ENCODE measurements at regions not wholly inside any gene's neighbourhood (a gene's known extent, or its start where the extent isn't known, plus 50 kb on each side); places are given as distances from the start of the nearest gene placed in this dataset.

DNA sequence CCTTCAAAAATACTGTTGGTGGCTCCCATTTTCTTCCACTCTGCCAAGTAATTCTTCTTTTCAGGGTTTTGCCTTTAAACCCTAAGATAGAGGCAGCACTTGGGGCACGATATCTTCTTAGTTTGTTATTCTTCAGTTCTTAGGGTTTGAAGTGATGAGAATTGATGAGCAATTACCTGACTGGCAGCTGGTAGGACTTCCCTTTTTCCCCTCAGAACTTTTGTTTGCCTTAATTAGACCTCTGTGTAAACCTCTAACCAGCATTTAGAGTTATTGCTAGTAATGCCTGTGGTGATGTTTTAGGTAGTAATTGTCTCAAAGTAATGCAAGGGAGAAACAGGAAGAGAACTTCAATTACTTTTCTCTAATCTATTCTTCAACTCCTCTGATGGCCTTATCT lies 683.5 kb downstream of the RPL10L start:
- H3K36me3 ChIP-seq (ENCODE audit: control insufficient read depth in 2 of 4, insufficient read depth in 4 of 4, low read length in 3 of 4) = no peaks in the 10 kb centered on the region
- H3K4me1 ChIP-seq (replicated peaks in 1 of 4; ENCODE audit: control insufficient read depth in 3 of 4, insufficient read depth in 4 of 4, low read length in 3 of 4) = no peaks in the 10 kb centered on the region
- H2AFZ ChIP-seq (ENCODE audit: low read length) = no peak overlapping the region
- no peak overlapping the region for H4K91ac ChIP-seq (replicated peaks; ENCODE audit: insufficient read length, low read length)
- H2BK5ac ChIP-seq (ENCODE audit: low read depth, low read length) = no peak overlapping the region
- no peak overlapping the region for H3K4me2 ChIP-seq (ENCODE audit: insufficient read depth in 1 of 2, low read depth in 2 of 2, low read length in 2 of 2)
- TF ChIP-seq BACH1 (IDR thresholded peaks at IDR 0.05; ENCODE audit: low read length) = no peak
- H3K23me2 ChIP-seq (ENCODE audit: low read depth, low read length) = no peaks in the 10 kb centered on the region
- whole genome bisulfite sequencing, 2 experiments (ENCODE audit: extremely low coverage in 1 of 2, insufficient coverage in 1 of 2, insufficient read length in 1 of 2, insufficient replicate concordance in 2 of 2, low coverage in 1 of 2, low lambda C conversion rate in 2 of 2, missing lambda C conversion rate in 1 of 2) = 93% methylated on average over 1 of the region's 1 CpG; no CpG with 5 or more reads in 1 of the 2 experiments
- H2BK15ac ChIP-seq (ENCODE audit: low read length) = no peak overlapping the region
- POLR2A ChIA-PET (ENCODE audit: partially characterized antibody) = no interaction called here
- no peak overlapping the region for H3K4me3 ChIP-seq (ENCODE audit: extremely low read depth in 1 of 4, insufficient read depth in 2 of 4, low read depth in 3 of 4, low read length in 4 of 4)
- H3K79me2 ChIP-seq (ENCODE audit: control insufficient read depth in 1 of 2, insufficient read depth in 2 of 2, low read length in 2 of 2) = no peaks in the 10 kb centered on the region
- no peak overlapping the region for H3K23ac ChIP-seq (ENCODE audit: insufficient read length)
- H3K79me1 ChIP-seq (ENCODE audit: low read depth, low read length) = no peaks in the 10 kb centered on the region
- H2BK12ac ChIP-seq (ENCODE audit: low read depth, low read length) = no peak overlapping the region
- no peak overlapping the region for H3K14ac ChIP-seq (ENCODE audit: insufficient read length)
- no peak overlapping the region for H4K8ac ChIP-seq (ENCODE audit: extremely low read depth, insufficient read depth, low read length)
- H2AK5ac ChIP-seq (ENCODE audit: low read depth, low read length) = no peak overlapping the region
- no peak overlapping the region for H3K18ac ChIP-seq (ENCODE audit: extremely low read depth, low read length)
- no peak overlapping the region for H2BK120ac ChIP-seq (replicated peaks; ENCODE audit: low read depth, low read length)
- H4K20me1 ChIP-seq (replicated peaks in 1 of 2; ENCODE audit: control insufficient read depth in 1 of 2, insufficient read depth in 2 of 2, low read length in 2 of 2) = no peaks in the 10 kb centered on the region
- no peaks in the 10 kb centered on the region for H3K9me3 ChIP-seq (ENCODE audit: insufficient read depth in 2 of 2, low read depth in 1 of 2, low read length in 1 of 2)
- no peak overlapping the region for H3K56ac ChIP-seq (replicated peaks; ENCODE audit: insufficient read length, low read depth, low read length)
- DNase-seq (ENCODE audit: low read depth in 1 of 2, low spot score in 2 of 2) = no peak
- H3K4ac ChIP-seq (replicated peaks; ENCODE audit: insufficient read length, low read depth, low read length) = no peak overlapping the region
- no peak overlapping the region for H2BK20ac ChIP-seq (ENCODE audit: low read length)
- H3K27ac ChIP-seq (ENCODE audit: low read depth, low read length) = no peak overlapping the region
- FAIRE-seq = no peak
- CTCF ChIA-PET (ENCODE audit: partially characterized antibody) = no interaction called here
- no peak overlapping the region for H4K5ac ChIP-seq (ENCODE audit: insufficient read length, low read depth, low read length)
- H3K9ac ChIP-seq (replicated peaks in 1 of 4; ENCODE audit: extremely low read depth in 1 of 4, low read depth in 3 of 4, low read length in 3 of 4) = no peak overlapping the region
- H3K27me3 ChIP-seq (replicated peaks in 1 of 4; ENCODE audit: control insufficient read depth in 3 of 4, extremely low read depth in 1 of 4, insufficient read depth in 3 of 4, low read length in 3 of 4) = no peaks in the 10 kb centered on the region

Measured in H1 (cell line).